ENCODE measurements at regions not wholly inside any gene's neighbourhood (a gene's known extent, or its start where the extent isn't known, plus 50 kb on each side); places are given as distances from the start of the nearest gene placed in this dataset.

GRCh38 chr5:159515197-159515596, 184.9 kb upstream of the IL12B start:
- TF ChIP-seq, protein P1, sequence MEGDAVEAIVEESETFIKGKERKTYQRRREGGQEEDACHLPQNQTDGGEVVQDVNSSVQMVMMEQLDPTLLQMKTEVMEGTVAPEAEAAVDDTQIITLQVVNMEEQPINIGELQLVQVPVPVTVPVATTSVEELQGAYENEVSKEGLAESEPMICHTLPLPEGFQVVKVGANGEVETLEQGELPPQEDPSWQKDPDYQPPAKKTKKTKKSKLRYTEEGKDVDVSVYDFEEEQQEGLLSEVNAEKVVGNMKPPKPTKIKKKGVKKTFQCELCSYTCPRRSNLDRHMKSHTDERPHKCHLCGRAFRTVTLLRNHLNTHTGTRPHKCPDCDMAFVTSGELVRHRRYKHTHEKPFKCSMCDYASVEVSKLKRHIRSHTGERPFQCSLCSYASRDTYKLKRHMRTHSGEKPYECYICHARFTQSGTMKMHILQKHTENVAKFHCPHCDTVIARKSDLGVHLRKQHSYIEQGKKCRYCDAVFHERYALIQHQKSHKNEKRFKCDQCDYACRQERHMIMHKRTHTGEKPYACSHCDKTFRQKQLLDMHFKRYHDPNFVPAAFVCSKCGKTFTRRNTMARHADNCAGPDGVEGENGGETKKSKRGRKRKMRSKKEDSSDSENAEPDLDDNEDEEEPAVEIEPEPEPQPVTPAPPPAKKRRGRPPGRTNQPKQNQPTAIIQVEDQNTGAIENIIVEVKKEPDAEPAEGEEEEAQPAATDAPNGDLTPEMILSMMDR (IDR thresholded peaks at IDR 0.05; ENCODE audit: low read length) = no peak
- TF ChIP-seq EZH2 (optimal IDR thresholded peaks at IDR 0.05; ENCODE audit: low read depth, low read length) = no peak
